Breast epithelium (tissue), 4 donors: ENCODE measurements at regions not wholly inside any gene's neighbourhood (a gene's known extent, or its start where the extent isn't known, plus 50 kb on each side); places are given as distances from the start of the nearest gene placed in this dataset.

ENCODE experiments used
- DNase-seq, 2 donors: peaks; one replicate each; pipeline ENCODE4 v3.0.0-alpha.2; 2019; ENCODE audit warnings: low spot score in 2 of 2
- H3K27ac ChIP-seq, 2 donors: fragments of 200-600 bp; sonication (generic) in 1 of 2; one replicate each; pipeline ENCODE4 v1.5.1; 2016 to 2019; ENCODE audit warnings: mild to moderate bottlenecking in 1 of 2
- H3K27me3 ChIP-seq, 2 donors: fragments of 200-600 bp; sonication (generic) in 1 of 2; one replicate each; pipeline versions ENCODE4 v1.5.1 to v1.6.0; 2017 to 2019; ENCODE audit warnings: control low read depth in 1 of 2, mild to moderate bottlenecking in 1 of 2
- H3K36me3 ChIP-seq: fragments of 200-600 bp; one replicate; pipeline ENCODE4 v1.5.1; 2019
- H3K4me1 ChIP-seq, 2 donors: fragments of 200-600 bp; sonication (generic); one replicate each; pipeline ENCODE4 v1.5.1; 2016 to 2019; ENCODE audit warnings: control low read depth in 1 of 2
- H3K4me3 ChIP-seq, 3 donors: fragments of 200-600 bp; sonication (generic); 1 replicate in 2 of 3; 2 replicates in 1 of 3; pipeline ENCODE4 v1.5.1; 2016 to 2019; ENCODE audit warnings: mild to moderate bottlenecking in 3 of 3, moderate library complexity in 2 of 3
- H3K9me3 ChIP-seq, 2 donors: fragments of 200-600 bp; sonication (generic) in 1 of 2; one replicate each; pipeline ENCODE4 v1.5.1; 2016 to 2019; ENCODE audit warnings: control low read depth in 1 of 2
- CTCF ChIP-seq, 3 donors: fragments of 450-650 bp; IDR thresholded peaks; one replicate each; pipeline ENCODE4 v1.5.1; 2016 to 2017; ENCODE audit warnings: antibody characterized with exemption in 3 of 3, mild to moderate bottlenecking in 3 of 3, moderate library complexity in 3 of 3
- POLR2A ChIP-seq: fragments of 450-650 bp; IDR thresholded peaks from one replicate; pipeline ENCODE4 v1.6.1; 2016; ENCODE audit warnings: antibody characterized with exemption, mild to moderate bottlenecking, moderate library complexity
- POLR2AphosphoS5 ChIP-seq, 3 donors: sonication (generic); formaldehyde crosslinking; IDR thresholded peaks; one replicate each; pipeline ENCODE4 v1.6.1; 2017; ENCODE audit warnings: antibody characterized with exemption in 3 of 3
- intact Hi-C: fragments of 100-400 bp; cut with DNase I; formaldehyde crosslinking; loops from one replicate; pipeline ENCODE4 v1.15.1; 2023; ENCODE audit warnings: low total_unique reads

GRCh38 chr7:35362341-35362740 is 108.4 kb upstream of the TBX20 start:
- no peak for TF ChIP-seq POLR2AphosphoS5 (IDR thresholded peaks at IDR 0.05)
- no peak for TF ChIP-seq POLR2A
- no peak for TF ChIP-seq CTCF (IDR thresholded peaks at IDR 0.05)
- Histone ChIP-seq H3K4me1 (no peaks in the 10 kb centered on the region), H3K27ac (no peak overlapping the region), H3K36me3 (no peaks in the 10 kb centered on the region), H3K4me3 (no peak overlapping the region), H3K27me3 (no peaks in the 10 kb centered on the region), H3K9me3 (peaks cover 0 to 9% of the 10 kb centered on the region in 2 donors)
- intact Hi-C loops = no loop called here
- no peak for DNase-seq

GRCh38 chr7:35359423-35359822 is 105.5 kb upstream of the TBX20 start:
- H3K27me3 ChIP-seq = no peaks in the 10 kb centered on the region
- H3K36me3 ChIP-seq = no peaks in the 10 kb centered on the region
- H3K27ac ChIP-seq = no peak overlapping the region
- TF ChIP-seq POLR2AphosphoS5 (IDR thresholded peaks at IDR 0.05) = no peak
- no peak for TF ChIP-seq CTCF (IDR thresholded peaks at IDR 0.05)
- TF ChIP-seq POLR2A = no peak
- H3K4me1 ChIP-seq = no peaks in the 10 kb centered on the region
- no peak overlapping the region for H3K4me3 ChIP-seq
- DNase-seq = no peak
- peaks cover 0 to 9% of the 10 kb centered on the region in 2 donors for H3K9me3 ChIP-seq
- intact Hi-C loops = no loop called here

GRCh38 chr7:35356495-35356894 is 102.6 kb upstream of the TBX20 start:
- Histone ChIP-seq H3K27me3 (no peaks in the 10 kb centered on the region), H3K4me1 (no peaks in the 10 kb centered on the region), H3K27ac (no peak overlapping the region), H3K36me3 (no peaks in the 10 kb centered on the region), H3K4me3 (no peak overlapping the region), H3K9me3 (peaks cover 0 to 9% of the 10 kb centered on the region in 2 donors)
- intact Hi-C loops = no loop called here
- DNase-seq = no peak
- TF ChIP-seq POLR2A (no peak), POLR2AphosphoS5 (IDR thresholded peaks at IDR 0.05) (no peak), CTCF (IDR thresholded peaks at IDR 0.05) (no peak)

GRCh38 chr7:35355911-35356310 is 102.0 kb upstream of the TBX20 start:
- Histone ChIP-seq H3K4me1 (no peaks in the 10 kb centered on the region), H3K27me3 (no peaks in the 10 kb centered on the region), H3K27ac (no peak overlapping the region), H3K9me3 (peaks cover 0 to 9% of the 10 kb centered on the region in 2 donors), H3K36me3 (no peaks in the 10 kb centered on the region), H3K4me3 (no peak overlapping the region)
- TF ChIP-seq CTCF (IDR thresholded peaks at IDR 0.05) (no peak), POLR2AphosphoS5 (IDR thresholded peaks at IDR 0.05) (no peak), POLR2A (no peak)
- intact Hi-C loops = no loop called here
- DNase-seq = no peak

GRCh38 chr7:35355199-35355598 is 101.3 kb upstream of the TBX20 start:
- Histone ChIP-seq H3K27me3 (no peaks in the 10 kb centered on the region), H3K4me1 (no peaks in the 10 kb centered on the region), H3K36me3 (no peaks in the 10 kb centered on the region), H3K27ac (no peak overlapping the region), H3K9me3 (peaks cover 0 to 9% of the 10 kb centered on the region in 2 donors), H3K4me3 (no peak overlapping the region)
- intact Hi-C loops = no loop called here
- TF ChIP-seq POLR2A = no peak
- TF ChIP-seq POLR2AphosphoS5 (IDR thresholded peaks at IDR 0.05) = no peak
- TF ChIP-seq CTCF (IDR thresholded peaks at IDR 0.05) = no peak
- DNase-seq = no peak
